HUES64 (cell line): ENCODE measurements at regions not wholly inside any gene's neighbourhood (a gene's known extent, or its start where the extent isn't known, plus 50 kb on each side); places are given as distances from the start of the nearest gene placed in this dataset.

ENCODE experiments used
- H3K27ac ChIP-seq: 2 replicates; pipeline ENCODE4 v1.7.0; 2013; ENCODE audit warnings: low read depth, low read length, inconsistent platforms
- H3K27me3 ChIP-seq: 2 replicates; pipeline ENCODE4 v1.6.1; 2013; ENCODE audit warnings: mild to moderate bottlenecking, low read length; ENCODE audit not compliant: insufficient read depth
- H3K36me3 ChIP-seq: 2 replicates; pipeline ENCODE4 v1.6.1; 2013; ENCODE audit warnings: mild to moderate bottlenecking, low read length; ENCODE audit not compliant: insufficient read depth
- H3K4me1 ChIP-seq: 2 replicates; pipeline ENCODE4 v1.6.1; 2013; ENCODE audit warnings: mild to moderate bottlenecking, low read length, moderate library complexity; ENCODE audit not compliant: insufficient read depth
- H3K4me3 ChIP-seq: 2 replicates; pipeline ENCODE4 v1.5.1; 2013; ENCODE audit warnings: mild to moderate bottlenecking, low read length, moderate library complexity
- H3K9ac ChIP-seq: 2 replicates; pipeline ENCODE4 v1.6.1; 2013; ENCODE audit warnings: mild to moderate bottlenecking, low read depth, low read length
- H3K9me3 ChIP-seq: 2 replicates; pipeline ENCODE4 v1.6.1; 2013; ENCODE audit warnings: low read depth, low read length; ENCODE audit not compliant: insufficient read depth
- WGBS: fragments of 150-250, 120-280 bp; methylation state at CpG from one replicate; pipeline ENCODE4 v1.1.7; 2013; ENCODE audit warnings: missing lambda C conversion rate; 5-methylcytosine and 5-hydroxymethylcytosine counted together

DNA sequence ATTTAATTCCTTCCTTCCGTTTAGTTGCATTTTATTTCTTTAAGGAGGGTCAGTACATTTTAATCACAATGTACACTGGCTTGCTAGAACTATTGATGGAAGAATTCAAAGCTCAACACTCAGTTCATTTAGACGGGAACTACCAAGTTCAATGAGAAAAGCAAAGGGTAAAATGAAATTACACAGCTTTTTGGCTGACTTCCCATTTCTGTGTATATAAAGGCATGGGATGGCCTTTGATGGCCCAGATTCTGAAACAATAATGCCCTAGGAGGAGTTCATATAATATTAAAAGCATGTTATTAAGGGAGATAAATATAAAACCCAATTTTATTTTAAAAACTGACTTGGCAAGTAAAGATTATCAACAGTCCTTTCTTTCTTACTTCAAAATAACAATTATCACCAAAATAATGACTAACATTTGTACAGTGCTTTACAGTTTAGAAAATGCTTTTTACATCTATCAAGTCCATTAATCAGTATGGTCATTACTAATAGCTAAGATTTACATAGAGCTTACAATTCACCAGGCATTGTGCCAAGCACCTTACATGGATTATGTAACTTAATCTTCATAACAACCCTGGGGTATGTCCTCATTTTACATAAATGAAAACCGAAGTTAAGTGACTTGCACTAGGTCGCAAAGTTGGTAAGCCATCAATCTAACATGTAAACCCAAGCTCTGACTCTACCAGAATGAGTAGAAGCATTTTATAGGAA lies 402.4 kb downstream of the OMA1 start:
- 93% methylated on average over 3 of the region's 4 CpGs for WGBS
- Histone ChIP-seq H3K4me3 (no peak overlapping the region), H3K4me1 (no peaks in the 10 kb centered on the region), H3K27me3 (no peaks in the 10 kb centered on the region), H3K9ac (no peak overlapping the region), H3K9me3 (0 out of 2 replicates have a peak, but pooled peaks cover 5% of the 10 kb centered on the region), H3K36me3 (no peaks in the 10 kb centered on the region), H3K27ac (no peak overlapping the region)

DNA sequence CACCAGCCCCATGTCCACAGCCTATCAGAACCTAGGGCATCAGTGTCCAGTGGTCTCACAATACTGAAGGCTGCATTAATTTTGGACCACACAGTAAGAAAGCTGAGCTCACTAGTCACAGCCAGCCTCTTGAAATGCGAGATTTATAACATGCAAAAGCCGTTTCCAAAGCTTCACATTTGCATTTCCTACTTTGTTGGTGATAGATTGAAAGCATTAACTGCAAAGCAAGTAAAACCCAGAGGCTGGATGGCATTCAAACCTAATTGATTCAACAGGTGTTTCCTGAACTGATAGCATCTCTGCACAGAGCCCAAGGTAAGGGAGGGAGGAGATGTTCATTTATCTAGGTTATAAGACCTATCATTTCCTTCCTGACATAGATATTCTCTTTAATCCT lies 410.1 kb downstream of the OMA1 start:
- no peak overlapping the region for H3K27ac ChIP-seq
- H3K36me3 ChIP-seq: no peaks in the 10 kb centered on the region
- WGBS: 54% methylated on average over 2 of the region's 2 CpGs

DNA sequence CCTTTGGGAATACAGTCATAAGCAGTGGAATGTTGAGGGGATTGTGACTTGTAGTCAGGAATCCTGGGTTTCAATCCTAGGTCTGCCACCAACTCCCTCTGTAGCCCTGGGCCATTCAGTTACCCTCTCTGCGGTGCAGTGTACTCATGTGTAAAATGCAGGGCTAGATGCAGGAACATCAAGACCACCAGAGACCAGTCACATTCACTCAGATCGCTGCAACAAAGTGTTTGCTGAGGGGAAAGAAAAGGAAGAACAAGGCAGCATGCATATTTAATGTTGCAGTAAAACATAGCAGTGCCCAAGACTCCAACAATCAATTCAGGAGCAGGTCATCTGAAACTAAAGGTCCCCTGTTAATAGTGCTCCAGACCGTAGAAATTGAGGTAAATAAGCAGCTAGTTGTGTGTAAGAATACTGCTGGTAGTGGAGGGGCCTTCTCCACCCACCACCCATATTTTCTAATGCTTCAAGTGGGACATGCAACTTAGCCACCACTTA lies 410.7 kb downstream of the OMA1 start:
- H3K36me3 ChIP-seq: no peaks in the 10 kb centered on the region
- H3K9me3 ChIP-seq: 0 out of 2 replicates have a peak, but pooled peaks cover 3% of the 10 kb centered on the region
- H3K27ac ChIP-seq: no peak overlapping the region
- H3K9ac ChIP-seq: no peak overlapping the region
- H3K4me1 ChIP-seq: peaks cover 12% of the 10 kb centered on the region; the same call in 1 of the 2 replicates
- no peak overlapping the region for H3K4me3 ChIP-seq
- no peaks in the 10 kb centered on the region for H3K27me3 ChIP-seq
- WGBS: 92% methylated on average over 2 of the region's 3 CpGs

More for the DNA sequence above, 410.1 kb downstream of the OMA1 start:
- H3K9ac ChIP-seq: no peak overlapping the region
- H3K27me3 ChIP-seq: no peaks in the 10 kb centered on the region
- peaks cover 12% of the 10 kb centered on the region; the same call in 1 of the 2 replicates for H3K4me1 ChIP-seq
- H3K4me3 ChIP-seq: no peak overlapping the region
- H3K9me3 ChIP-seq: 0 out of 2 replicates have a peak, but pooled peaks cover 5% of the 10 kb centered on the region

DNA sequence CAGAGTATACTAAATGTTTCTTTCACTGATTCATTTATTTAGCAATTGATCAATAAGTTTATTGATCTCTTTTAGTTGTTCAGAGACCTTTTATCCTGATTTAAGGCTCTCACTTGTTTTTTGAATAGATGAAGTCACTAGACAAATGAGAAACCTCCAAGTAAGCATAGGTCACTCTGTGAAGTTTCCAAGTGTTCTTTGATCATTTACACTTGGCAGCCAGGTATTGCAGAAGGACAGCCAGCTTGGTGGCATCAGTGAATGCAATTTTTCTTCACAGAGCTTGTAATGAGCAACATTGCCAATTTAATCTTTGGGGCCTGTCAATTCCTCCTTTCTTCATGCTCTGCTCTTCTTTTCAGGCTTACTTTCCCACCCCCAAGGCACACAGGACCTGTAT lies 413.0 kb downstream of the OMA1 start:
- H3K36me3 ChIP-seq: no peaks in the 10 kb centered on the region
- no peaks in the 10 kb centered on the region for H3K9me3 ChIP-seq
- no peak overlapping the region for H3K4me3 ChIP-seq
- H3K9ac ChIP-seq: no peak overlapping the region
- peaks cover 12% of the 10 kb centered on the region; the same call in 1 of the 2 replicates for H3K4me1 ChIP-seq
- no peak overlapping the region for H3K27ac ChIP-seq
- no peaks in the 10 kb centered on the region for H3K27me3 ChIP-seq

DNA sequence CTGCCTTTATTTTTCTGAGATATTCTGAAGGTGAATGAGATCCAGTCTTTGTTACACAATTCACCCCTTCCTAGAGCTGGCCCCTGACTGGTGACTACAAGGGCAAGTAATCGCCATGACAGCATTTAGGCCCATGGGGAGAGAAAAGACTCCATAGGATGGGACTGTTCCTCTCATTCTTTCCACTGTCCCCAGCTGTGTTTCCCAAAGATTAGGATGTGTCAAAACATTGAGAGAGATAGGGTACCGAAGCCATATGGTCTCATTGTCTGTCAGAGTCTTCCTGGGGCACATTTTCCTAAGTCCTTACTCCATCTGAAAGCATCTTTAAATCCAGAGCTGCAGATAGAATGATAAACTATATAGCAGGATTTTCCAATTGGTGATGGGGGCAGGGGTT lies 423.5 kb downstream of the OMA1 start:
- WGBS: 79% methylated on average over 2 of the region's 2 CpGs
- H3K9me3 ChIP-seq: no peaks in the 10 kb centered on the region

DNA sequence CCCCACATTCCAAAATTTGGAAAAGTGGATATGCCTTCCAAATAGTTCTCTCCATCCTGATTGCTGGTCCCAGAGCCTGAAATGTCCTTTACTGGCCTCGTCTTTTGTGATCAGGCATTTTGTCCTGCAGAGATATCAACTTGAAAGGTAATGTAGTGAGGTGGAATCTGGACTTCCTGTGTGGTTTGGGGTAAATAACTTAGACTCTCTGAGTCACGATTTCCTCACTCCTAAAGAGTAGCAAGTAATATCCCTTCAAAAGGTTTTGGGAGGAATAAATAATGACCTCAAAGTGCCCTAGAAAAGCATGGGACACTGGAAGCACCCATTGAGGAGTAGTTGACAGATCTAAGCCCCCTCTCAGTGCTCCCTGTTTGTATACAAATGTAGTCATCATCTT lies 426.6 kb downstream of the OMA1 start:
- 83% methylated on average over 1 of the region's 2 CpGs for WGBS

More for the DNA sequence above, 423.5 kb downstream of the OMA1 start:
- no peak overlapping the region for H3K27ac ChIP-seq
- no peaks in the 10 kb centered on the region for H3K27me3 ChIP-seq
- no peak overlapping the region for H3K9ac ChIP-seq
- H3K4me3 ChIP-seq: no peak overlapping the region
- no peaks in the 10 kb centered on the region for H3K4me1 ChIP-seq
- H3K36me3 ChIP-seq: no peaks in the 10 kb centered on the region

DNA sequence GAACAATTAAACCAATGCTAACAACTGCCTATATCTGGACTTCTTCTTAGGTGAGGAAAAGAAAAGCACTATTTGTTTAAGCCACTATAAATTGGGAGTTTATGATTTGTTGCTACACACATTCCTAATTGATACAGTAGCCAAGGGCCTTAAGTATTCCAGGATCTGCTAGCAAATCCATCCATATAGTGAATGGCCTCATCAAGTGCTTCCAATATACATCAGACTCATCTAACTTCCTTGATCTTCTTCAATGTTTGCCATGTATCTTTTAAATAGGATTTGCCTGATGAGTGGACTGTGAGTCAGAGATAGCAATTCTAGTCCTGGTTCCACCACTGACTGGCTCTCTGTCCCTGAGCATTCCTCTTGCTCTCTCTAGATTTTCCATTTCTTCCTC lies 430.2 kb downstream of the OMA1 start:
- no peaks in the 10 kb centered on the region for H3K36me3 ChIP-seq
- no peaks in the 10 kb centered on the region for H3K27me3 ChIP-seq
- H3K4me1 ChIP-seq: no peaks in the 10 kb centered on the region
- peaks cover 17% of the 10 kb centered on the region for H3K9me3 ChIP-seq
- no peak overlapping the region for H3K27ac ChIP-seq
- no peak overlapping the region for H3K4me3 ChIP-seq
- no peak overlapping the region for H3K9ac ChIP-seq

More for the DNA sequence above, 426.6 kb downstream of the OMA1 start:
- no peak overlapping the region for H3K9ac ChIP-seq
- no peaks in the 10 kb centered on the region for H3K27me3 ChIP-seq
- no peak overlapping the region for H3K27ac ChIP-seq
- no peaks in the 10 kb centered on the region for H3K36me3 ChIP-seq
- H3K4me1 ChIP-seq: no peaks in the 10 kb centered on the region
- H3K4me3 ChIP-seq: no peak overlapping the region
- peaks cover 15% of the 10 kb centered on the region for H3K9me3 ChIP-seq

DNA sequence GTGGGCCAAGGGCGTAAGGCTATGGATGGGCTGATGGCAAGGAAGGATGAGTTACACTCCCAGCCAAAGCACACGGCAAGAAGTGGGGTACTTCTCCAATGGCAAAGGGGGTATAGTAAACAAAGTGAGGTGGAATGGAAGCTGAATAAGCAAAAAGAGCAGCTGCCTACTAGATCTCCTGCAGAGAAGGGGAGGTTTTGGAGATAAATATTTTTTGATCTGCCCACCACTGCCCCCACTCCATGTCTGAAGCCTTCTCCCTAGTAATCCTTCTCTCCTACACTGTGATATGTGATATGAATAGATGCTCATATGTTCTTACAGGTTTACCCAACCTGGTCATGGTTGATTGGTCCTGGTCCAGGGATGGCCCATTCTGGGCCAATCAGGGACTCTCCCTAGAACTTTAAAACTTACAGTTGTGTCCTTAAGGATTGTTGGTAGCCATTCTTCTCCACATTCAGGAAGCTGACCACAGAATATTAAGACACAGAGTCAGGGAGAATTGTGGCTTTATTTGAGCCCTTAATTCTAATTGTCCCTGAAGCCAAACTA lies 436.8 kb downstream of the OMA1 start:
- 0 out of 2 replicates have a peak, but pooled peaks cover 2% of the 10 kb centered on the region for H3K9me3 ChIP-seq
- H3K9ac ChIP-seq: no peak overlapping the region
- H3K27me3 ChIP-seq: no peaks in the 10 kb centered on the region
- no peaks in the 10 kb centered on the region for H3K36me3 ChIP-seq
- no peak overlapping the region for H3K4me3 ChIP-seq
- H3K27ac ChIP-seq: no peak overlapping the region
- H3K4me1 ChIP-seq: no peaks in the 10 kb centered on the region
- 93% methylated on average over 2 of the region's 2 CpGs for WGBS

DNA sequence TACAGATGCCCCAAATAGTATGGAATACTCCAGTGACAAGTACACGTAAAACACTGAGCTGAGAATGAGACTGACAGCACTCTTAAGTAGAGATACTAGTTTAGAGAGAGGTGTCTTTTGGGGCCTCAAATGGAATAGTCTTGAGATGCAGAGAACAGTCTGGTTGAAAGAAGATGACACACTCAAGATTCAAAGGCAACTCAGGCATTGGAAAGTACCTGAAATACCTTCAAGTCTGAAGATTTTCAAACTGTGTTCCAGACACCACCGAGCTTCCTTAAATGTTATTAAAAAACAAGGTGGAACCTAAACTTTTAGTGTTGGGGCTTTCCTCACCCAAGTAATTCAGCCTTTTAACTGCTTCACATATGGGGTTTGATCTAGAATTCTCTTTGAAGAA lies 437.7 kb downstream of the OMA1 start:
- Histone ChIP-seq H3K36me3 (no peaks in the 10 kb centered on the region), H3K4me1 (no peaks in the 10 kb centered on the region), H3K9ac (no peak overlapping the region), H3K27ac (no peak overlapping the region), H3K27me3 (no peaks in the 10 kb centered on the region), H3K4me3 (no peak overlapping the region), H3K9me3 (no peaks in the 10 kb centered on the region)
- whole genome bisulfite sequencing: 93% methylated on average over 2 of the region's 2 CpGs

DNA sequence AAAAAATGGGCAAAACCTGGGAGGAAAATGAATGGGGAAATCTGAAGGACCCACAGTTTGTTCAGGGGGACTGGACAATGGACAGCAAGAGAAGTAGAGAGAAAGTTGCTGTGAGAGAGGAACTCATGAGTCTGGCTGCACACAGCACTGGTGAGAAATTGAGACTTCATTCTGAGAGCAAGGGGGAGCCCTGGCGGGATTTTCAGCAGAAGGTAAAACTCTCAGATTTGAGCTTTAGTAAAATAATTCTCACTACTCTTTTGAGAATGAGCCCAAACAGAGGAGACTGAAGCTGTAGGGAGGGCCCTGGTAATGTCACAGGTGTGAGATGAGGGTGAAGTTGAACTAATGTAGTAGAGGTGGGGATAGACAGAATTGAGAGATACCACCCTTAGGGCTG lies 438.6 kb downstream of the OMA1 start:
- Histone ChIP-seq H3K36me3 (no peaks in the 10 kb centered on the region), H3K27me3 (no peaks in the 10 kb centered on the region), H3K9me3 (no peaks in the 10 kb centered on the region), H3K27ac (no peak overlapping the region), H3K4me3 (no peak overlapping the region), H3K4me1 (no peaks in the 10 kb centered on the region), H3K9ac (no peak overlapping the region)
- WGBS: 94% methylated on average over 1 of the region's 1 CpG

DNA sequence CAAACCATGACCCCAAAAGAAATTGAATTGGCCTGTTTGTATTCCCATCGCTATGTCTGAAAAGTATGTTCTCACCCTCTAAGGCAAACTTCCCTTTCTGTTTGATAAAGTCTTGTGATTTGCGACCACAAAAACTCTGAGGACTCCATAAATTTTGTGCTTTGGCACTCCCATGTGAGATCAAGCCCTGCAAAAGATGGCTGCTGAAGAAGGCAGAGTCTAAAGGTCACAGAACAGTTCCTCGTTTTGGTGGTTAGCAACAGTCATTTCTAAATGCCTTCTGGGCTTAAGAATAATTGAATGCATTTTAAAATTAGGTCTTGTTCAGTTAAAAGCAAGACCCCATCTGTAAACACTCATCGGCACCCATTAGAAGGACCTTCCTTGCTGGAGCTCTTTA lies 441.6 kb downstream of the OMA1 start:
- H3K4me3 ChIP-seq: no peak overlapping the region
- WGBS: 96% methylated on average over 4 of the region's 4 CpGs
- no peak overlapping the region for H3K27ac ChIP-seq
- H3K4me1 ChIP-seq: no peaks in the 10 kb centered on the region
- H3K9ac ChIP-seq: no peak overlapping the region
- H3K9me3 ChIP-seq: no peaks in the 10 kb centered on the region
- no peaks in the 10 kb centered on the region for H3K27me3 ChIP-seq
- no peaks in the 10 kb centered on the region for H3K36me3 ChIP-seq
